ENCODE measurements at regions not wholly inside any gene's neighbourhood (a gene's known extent, or its start where the extent isn't known, plus 50 kb on each side); places are given as distances from the start of the nearest gene placed in this dataset.

DNA sequence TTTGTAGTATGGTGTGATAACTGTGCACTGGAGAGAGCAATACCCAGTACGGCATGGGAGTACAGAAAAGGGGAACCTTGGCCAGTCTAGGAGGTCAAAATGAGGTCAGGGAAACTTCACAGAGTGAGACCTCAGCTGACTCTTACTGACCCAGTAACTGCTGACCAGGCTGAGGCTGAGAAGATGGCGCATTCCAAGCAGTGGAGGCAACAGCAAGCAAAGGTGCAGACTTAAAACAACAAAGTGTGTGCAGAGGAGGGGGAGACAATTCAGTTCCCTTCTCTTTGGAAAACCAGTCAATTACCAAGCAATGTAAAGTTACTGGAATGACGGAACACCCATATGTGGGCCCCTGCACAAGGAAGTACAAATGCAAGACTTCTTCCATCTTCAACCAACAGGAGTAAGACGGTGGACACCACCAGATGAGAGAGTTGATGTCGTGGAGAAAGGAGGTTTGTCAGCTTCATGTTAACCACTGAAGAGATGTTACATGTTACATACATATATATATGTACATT is 54.6 kb upstream of the PRDX6 start:
- no peak for DNase-seq (ENCODE audit: low read depth in 2 of 2)

DNA sequence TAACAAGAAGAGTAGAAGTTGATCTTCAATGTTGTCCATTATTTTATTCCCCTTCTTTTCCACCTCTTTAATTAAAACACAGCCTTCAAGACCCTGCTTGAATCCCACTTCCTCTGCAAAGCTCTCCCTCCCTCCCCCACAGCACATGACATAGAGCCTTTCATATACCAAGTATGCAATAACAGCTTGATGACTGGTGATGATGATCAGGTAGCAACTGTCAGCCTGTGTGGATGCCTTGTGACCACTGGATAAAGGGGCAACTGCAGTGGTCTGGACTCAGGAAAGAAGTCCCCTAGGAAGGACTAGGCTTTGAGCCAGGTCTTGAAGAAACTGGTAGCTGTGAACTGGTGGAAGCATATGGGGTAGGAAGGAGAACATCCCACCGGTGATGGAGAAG is 53.8 kb upstream of the PRDX6 start:
- no peak for DNase-seq (ENCODE audit: low read depth in 2 of 2)

GRCh38 chr1:173424143-173424542 is 53.0 kb upstream of the PRDX6 start:
- no peak for DNase-seq (ENCODE audit: low read depth in 2 of 2)

DNA sequence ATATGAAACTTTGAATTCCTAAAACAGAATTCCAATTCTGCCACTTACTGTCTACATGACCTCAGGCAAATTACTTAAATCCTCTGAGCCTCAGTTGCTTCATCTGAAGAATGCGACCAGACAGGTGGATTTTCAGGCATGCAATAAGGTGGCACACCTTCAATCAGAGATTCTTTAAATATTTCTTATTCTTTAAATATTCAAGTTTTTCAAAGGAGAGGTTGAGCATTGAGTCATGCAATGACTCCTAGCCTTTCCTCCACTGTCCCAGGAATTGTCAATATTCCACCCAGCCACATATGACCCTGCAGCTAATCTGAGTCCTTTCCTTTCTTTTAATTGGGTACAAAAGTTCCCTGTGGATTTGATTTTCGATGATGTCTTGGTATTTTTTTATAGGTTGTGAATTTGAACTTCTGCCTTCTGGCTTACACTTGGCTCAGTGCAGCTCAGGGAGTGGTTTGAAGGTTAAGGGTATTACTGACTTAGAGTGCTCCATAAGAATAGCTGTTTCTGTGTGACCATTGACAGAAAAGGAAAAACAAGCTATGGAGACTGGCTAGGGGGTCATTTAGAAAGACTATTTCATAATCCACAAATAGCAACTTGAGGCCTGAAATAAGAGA is 52.2 kb upstream of the PRDX6 start:
- DNase-seq (ENCODE audit: low read depth in 2 of 2) = no peak

DNA sequence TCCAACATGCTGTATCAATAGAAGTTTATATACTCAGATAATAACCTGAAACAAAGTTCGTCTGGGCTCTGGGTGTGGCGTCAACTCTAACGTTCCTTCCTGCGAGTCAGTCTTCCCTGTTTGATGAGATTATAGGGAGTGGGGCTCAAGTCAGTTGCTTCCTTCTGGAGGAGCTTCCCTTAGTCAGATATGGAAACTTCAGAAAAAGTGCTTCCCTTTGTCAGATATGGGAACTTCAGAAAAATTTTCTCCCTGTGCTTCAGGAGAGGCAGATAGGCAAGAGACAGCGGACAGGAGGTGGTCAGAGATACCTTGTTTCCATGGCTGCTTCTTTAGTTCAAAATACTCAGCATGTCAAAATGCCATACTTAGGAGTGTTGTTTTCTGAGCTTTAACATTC is 51.1 kb upstream of the PRDX6 start:
- DNase-seq (ENCODE audit: low read depth in 2 of 2) = no peak

DNA sequence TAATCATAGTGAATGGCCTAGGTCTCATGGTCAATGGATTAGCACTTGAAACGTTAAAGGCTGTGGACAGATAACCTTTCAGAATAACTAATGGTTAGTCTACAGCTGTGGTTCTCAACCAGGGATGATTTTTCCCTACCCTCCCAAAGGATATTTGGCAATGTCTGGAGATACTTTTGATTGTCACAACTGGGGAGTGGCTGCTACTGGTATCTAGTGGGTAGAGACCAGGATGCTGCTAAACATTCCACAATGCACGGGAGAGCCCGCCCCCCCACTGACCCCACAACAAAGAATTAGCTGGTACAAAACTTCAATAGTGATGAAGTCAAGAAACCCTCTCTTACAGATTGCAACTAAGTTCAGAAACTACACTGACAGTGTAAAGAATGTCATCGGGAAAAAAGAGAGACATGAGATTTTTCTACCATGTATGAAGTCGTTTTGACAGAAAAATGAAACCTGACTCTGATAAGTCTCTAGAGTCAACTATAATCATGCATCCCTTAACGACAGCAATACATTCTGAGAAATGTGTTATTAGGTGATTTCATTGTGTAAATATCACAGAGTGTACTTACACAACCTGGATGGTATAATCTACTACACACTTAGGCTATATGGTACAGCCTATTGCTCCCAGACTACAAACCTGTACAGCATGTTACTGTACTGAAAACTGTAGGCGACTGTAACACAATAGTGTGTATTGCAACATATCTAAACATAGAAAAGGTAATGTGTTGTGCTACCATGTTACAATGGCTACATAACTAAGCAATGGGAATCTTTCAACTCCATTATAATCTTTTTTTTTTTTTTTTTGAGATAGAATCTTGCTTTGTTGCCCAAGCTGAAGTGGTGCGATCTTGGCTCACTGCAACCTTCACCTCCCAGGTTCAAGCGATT is 49.7 kb upstream of the PRDX6 start:
- no peak for DNase-seq (ENCODE audit: low read depth in 2 of 2)
